Right ventricle myocardium inferior (tissue), 1 donor: ENCODE measurements at regions not wholly inside any gene's neighbourhood (a gene's known extent, or its start where the extent isn't known, plus 50 kb on each side); places are given as distances from the start of the nearest gene placed in this dataset.

Experiments used
- ATAC-seq: fragments of 200-7000 bp; cut with Tn5 transposase; one replicate; pipeline ENCODE4 v1.9.1; 2020; ENCODE audit warnings: mild to moderate bottlenecking, moderate library complexity
- DNase-seq: peaks from one replicate; pipeline ENCODE4 v3.0.0; 2021; ENCODE audit errors: missing footprints
- intact Hi-C: fragments of 100-400 bp; cut with DNase I; formaldehyde crosslinking; loops from one replicate; pipeline ENCODE4 v1.11.0; 2022
- donor health status: DM: no; HTN: yes; CAD: no; lungs with severe emphysema.

GRCh38 chr5:73352243-73352642 lies 96.3 kb downstream of the FOXD1 start:
- DNase-seq (no peak), ATAC-seq (no peak)
- intact Hi-C loops = no loop called here

- intact Hi-C loops = no loop called here
- ATAC-seq (no peak), DNase-seq (no peak)
Measured at GRCh38 chr5:73351593-73351992, 97.0 kb downstream of the FOXD1 start.

GRCh38 chr5:73346878-73347408 lies 101.6 kb downstream of the FOXD1 start:
- DNase-seq = no peak
- intact Hi-C loops = no loop called here
- no peak for ATAC-seq

GRCh38 chr5:73344835-73345234 lies 103.7 kb downstream of the FOXD1 start:
- no peak for DNase-seq
- intact Hi-C loops = no loop called here
- ATAC-seq = no peak

- ATAC-seq = no peak
- intact Hi-C loops = no loop called here
- no peak for DNase-seq
Measured at GRCh38 chr5:73339711-73340110, 108.9 kb downstream of the FOXD1 start.

- intact Hi-C loops = no loop called here
- DNase-seq (no peak), ATAC-seq (no peak)
Measured at GRCh38 chr5:73339051-73339575, 109.5 kb downstream of the FOXD1 start.

GRCh38 chr5:73338256-73339050 lies 110.1 kb downstream of the FOXD1 start:
- intact Hi-C loops = no loop called here
- ATAC-seq (no peak), DNase-seq (no peak)

- intact Hi-C loops = no loop called here
- ATAC-seq = no peak
- no peak for DNase-seq
Measured at GRCh38 chr5:73337586-73338255, 110.9 kb downstream of the FOXD1 start.

- DNase-seq (no peak), ATAC-seq (no peak)
- intact Hi-C loops = no loop called here
Measured at GRCh38 chr5:73336366-73336765, 112.2 kb downstream of the FOXD1 start.

GRCh38 chr5:73333944-73334703 lies 114.5 kb downstream of the FOXD1 start:
- no peak for ATAC-seq
- intact Hi-C loops = no loop called here
- no peak for DNase-seq

GRCh38 chr5:73330613-73331012 lies 118.0 kb downstream of the FOXD1 start:
- ATAC-seq (no peak), DNase-seq (no peak)
- intact Hi-C loops = no loop called here

GRCh38 chr5:73328640-73329039 lies 119.9 kb downstream of the FOXD1 start:
- DNase-seq = no peak
- intact Hi-C loops = no loop called here
- no peak for ATAC-seq

GRCh38 chr5:73327908-73328455 lies 120.6 kb downstream of the FOXD1 start:
- intact Hi-C loops = no loop called here
- DNase-seq = no peak
- ATAC-seq = no peak

GRCh38 chr5:73325546-73325945 lies 123.0 kb downstream of the FOXD1 start:
- no peak for DNase-seq
- intact Hi-C loops = no loop called here

GRCh38 chr5:73323466-73323865 lies 125.1 kb downstream of the FOXD1 start:
- intact Hi-C loops = no loop called here
- no peak for DNase-seq
- no peak for ATAC-seq

More at GRCh38 chr5:73325546-73325945, 123.0 kb downstream of the FOXD1 start:
- ATAC-seq = no peak

GRCh38 chr5:73322437-73323076 lies 126.0 kb downstream of the FOXD1 start:
- intact Hi-C loops = no loop called here
- no peak for ATAC-seq
- no peak for DNase-seq

GRCh38 chr5:73321757-73322436 lies 126.7 kb downstream of the FOXD1 start:
- ATAC-seq (no peak), DNase-seq (no peak)
- intact Hi-C loops = no loop called here

- intact Hi-C loops = no loop called here
- DNase-seq (no peak), ATAC-seq (no peak)
Measured at GRCh38 chr5:73319036-73319435, 129.5 kb downstream of the FOXD1 start.
